GM23338 (cell line): ENCODE measurements at regions not wholly inside any gene's neighbourhood (a gene's known extent, or its start where the extent isn't known, plus 50 kb on each side); places are given as distances from the start of the nearest gene placed in this dataset.

Experiments
- ATAC-seq: fragments of 200-7000 bp; cut with Tn5 transposase; 3 replicates; pipeline ENCODE4 v1.9.1; 2020
- DNase-seq: peaks from one replicate; pipeline ENCODE4 v3.0.0-alpha.2; 2015; ENCODE audit warnings: low spot score
- H2AFZ ChIP-seq: fragments of 200-600 bp; sonication (generic); 2 replicates; pipeline ENCODE4 v1.8.0; 2016; ENCODE audit warnings: antibody characterized with exemption, mild to moderate bottlenecking, moderate library complexity
- H3F3A ChIP-seq: fragments of 200-600 bp; sonication (generic); replicated peaks from 2 replicates; pipeline ENCODE4 v1.8.0; 2017; ENCODE audit warnings: antibody characterized with exemption, mixed run types, low read depth
- H3K27ac ChIP-seq: fragments of 200-600 bp; sonication (generic); 2 replicates; pipeline ENCODE4 v1.6.1; 2016; ENCODE audit warnings: low read depth
- H3K27me3 ChIP-seq: fragments of 200-600 bp; sonication (generic); 2 replicates; pipeline ENCODE4 v1.8.0; 2016; ENCODE audit warnings: mild to moderate bottlenecking, mixed run types, moderate library complexity; ENCODE audit not compliant: insufficient read depth
- H3K36me3 ChIP-seq: fragments of 200-600 bp; sonication (generic); 2 replicates; pipeline ENCODE4 v1.8.0; 2016; ENCODE audit warnings: mild to moderate bottlenecking; ENCODE audit not compliant: insufficient read depth
- H3K4me1 ChIP-seq: fragments of 200-600 bp; sonication (generic); 2 replicates; pipeline ENCODE4 v1.8.0; 2016; ENCODE audit warnings: mild to moderate bottlenecking, moderate library complexity; ENCODE audit not compliant: insufficient read depth
- H3K4me2 ChIP-seq: fragments of 200-600 bp; sonication (generic); 2 replicates; pipeline ENCODE4 v1.7.1; 2017; ENCODE audit warnings: mixed run types
- H3K4me3 ChIP-seq: fragments of 200-600 bp; sonication (generic); 2 replicates; pipeline ENCODE4 v1.6.1; 2016; ENCODE audit warnings: mixed run types
- H3K79me2 ChIP-seq: fragments of 200-600 bp; sonication (generic); replicated peaks from 2 replicates; pipeline ENCODE4 v1.8.0; 2017; ENCODE audit warnings: mild to moderate bottlenecking; ENCODE audit not compliant: insufficient read depth
- H3K9me2 ChIP-seq: fragments of 200-600 bp; sonication (generic); 2 replicates; pipeline ENCODE4 v1.8.0; 2017; ENCODE audit not compliant: insufficient read depth
- H4K20me1 ChIP-seq: fragments of 200-600 bp; sonication (generic); replicated peaks from 2 replicates; pipeline ENCODE4 v1.8.0; 2017; ENCODE audit warnings: mild to moderate bottlenecking; ENCODE audit not compliant: insufficient read depth
- H3K27ac Mint-ChIP-seq: 2 replicates; pipeline ENCODE4 v1.8.0; 2020; ENCODE audit warnings: inconsistent platforms, mild to moderate bottlenecking, moderate library complexity, mixed read lengths
- H3K27me3 Mint-ChIP-seq: 3 replicates; pipeline ENCODE4 v1.8.0; 2022; ENCODE audit warnings: low read depth, mild to moderate bottlenecking, moderate library complexity, mixed read lengths, inconsistent platforms; ENCODE audit not compliant: insufficient read depth, poor library complexity
- H3K36me3 Mint-ChIP-seq: 3 replicates; pipeline ENCODE4 v1.8.0; 2021; ENCODE audit warnings: low read depth, mild to moderate bottlenecking, inconsistent platforms, moderate library complexity, mixed read lengths
- H3K4me1 Mint-ChIP-seq: 3 replicates; pipeline ENCODE4 v1.8.0; 2020; ENCODE audit warnings: mild to moderate bottlenecking, inconsistent platforms, mixed read lengths
- H3K4me3 Mint-ChIP-seq: 3 replicates; pipeline ENCODE4 v1.8.0; 2021; ENCODE audit warnings: moderate library complexity, mild to moderate bottlenecking, inconsistent platforms, mixed read lengths
- H3K9me3 Mint-ChIP-seq: 3 replicates; pipeline ENCODE4 v1.8.0; 2020; ENCODE audit warnings: moderate library complexity, mild to moderate bottlenecking, inconsistent platforms, mixed read lengths
- CREB1 ChIP-seq: fragments of 250-450 bp; sonication (Bioruptor Pico); IDR thresholded peaks from 2 replicates; pipeline ENCODE4 v1.5.0; 2020; ENCODE audit warnings: low read depth, mild to moderate bottlenecking, moderate library complexity
- EZH2phosphoT487 ChIP-seq: fragments of 200-600 bp; sonication (generic); IDR thresholded peaks from one replicate; pipeline ENCODE4 v1.8.1; 2018; ENCODE audit warnings: antibody characterized with exemption; ENCODE audit not compliant: unreplicated experiment
- JUNB ChIP-seq: IDR thresholded peaks from one replicate; pipeline ENCODE4 v1.6.1; 2016; ENCODE audit warnings: antibody characterized with exemption; ENCODE audit not compliant: unreplicated experiment
- STAT1 ChIP-seq: IDR thresholded peaks from one replicate; pipeline ENCODE4 v1.6.1; 2016; ENCODE audit warnings: antibody characterized with exemption; ENCODE audit not compliant: unreplicated experiment
- ZNF114 ChIP-seq: fragments of 250-450 bp; sonication (Bioruptor Pico); IDR thresholded peaks from 2 replicates; pipeline ENCODE4 v1.5.0; 2020; ENCODE audit warnings: mild to moderate bottlenecking, moderate library complexity
- TF ChIP-seq, protein P1 (sequence below), 2 experiments: fragments of 200-600 bp in 1 of 2; sonication (generic) in 1 of 2; conservative IDR thresholded peaks; 2 replicates each; pipeline versions ENCODE4 v1.5.1 to v1.6.1; 2016 to 2017; ENCODE audit warnings: antibody characterized with exemption in 2 of 2, low read depth in 2 of 2, mild to moderate bottlenecking in 2 of 2, moderate library complexity in 1 of 2
- TF ChIP-seq, protein P2 (sequence below): fragments of 250-450 bp; sonication (Bioruptor Pico); IDR thresholded peaks from 2 replicates; pipeline ENCODE4 v1.5.0; 2020; ENCODE audit warnings: mild to moderate bottlenecking, moderate library complexity

DNA sequence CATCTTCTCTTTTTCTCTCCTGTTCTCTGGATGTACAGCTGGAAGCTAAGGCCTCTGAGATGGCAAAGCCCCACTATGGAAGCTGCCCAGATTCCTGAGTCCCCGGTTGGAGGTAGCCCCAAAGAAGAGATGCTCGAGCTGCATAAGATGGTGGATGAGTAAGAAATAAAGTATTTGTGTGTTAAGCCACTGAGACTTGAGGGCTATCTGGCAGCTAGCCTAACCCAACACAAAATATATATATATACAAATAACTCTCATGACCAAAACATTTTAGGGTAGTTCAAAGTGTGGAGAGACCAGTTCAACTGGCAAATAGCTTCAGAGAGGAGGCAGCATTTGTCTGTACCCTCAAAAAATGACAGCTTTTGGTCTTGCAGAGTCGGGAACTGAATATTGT lies 72.4 kb upstream of the PDE1C start:
- no peak overlapping the region for H3K4me3 Mint-ChIP-seq
- no peaks in the 10 kb centered on the region for H3K27me3 ChIP-seq
- H3K4me2 ChIP-seq: no peak overlapping the region
- no peak overlapping the region for H3K4me3 ChIP-seq
- no peaks in the 10 kb centered on the region for H3K79me2 ChIP-seq
- no peaks in the 10 kb centered on the region for H3K4me1 Mint-ChIP-seq
- peaks cover 2% of the 10 kb centered on the region for H3K27me3 Mint-ChIP-seq
- DNase-seq (no peak), ATAC-seq (no peak)
- no peak overlapping the region for H3K27ac Mint-ChIP-seq
- no peaks in the 10 kb centered on the region for H3K9me2 ChIP-seq
- H3K9me3 Mint-ChIP-seq: no peaks in the 10 kb centered on the region
- H4K20me1 ChIP-seq: no peaks in the 10 kb centered on the region
- H3K36me3 ChIP-seq: no peaks in the 10 kb centered on the region; the same call in 1 of the 2 replicates
- H3K4me1 ChIP-seq: no peaks in the 10 kb centered on the region
- H3K36me3 Mint-ChIP-seq: no peaks in the 10 kb centered on the region
- TF ChIP-seq CREB1 (CRISPR knock-in tag): no peak
- no peaks in the 10 kb centered on the region for H3F3A ChIP-seq
- no peak overlapping the region for H3K27ac ChIP-seq
- no peak overlapping the region for H2AFZ ChIP-seq

DNA sequence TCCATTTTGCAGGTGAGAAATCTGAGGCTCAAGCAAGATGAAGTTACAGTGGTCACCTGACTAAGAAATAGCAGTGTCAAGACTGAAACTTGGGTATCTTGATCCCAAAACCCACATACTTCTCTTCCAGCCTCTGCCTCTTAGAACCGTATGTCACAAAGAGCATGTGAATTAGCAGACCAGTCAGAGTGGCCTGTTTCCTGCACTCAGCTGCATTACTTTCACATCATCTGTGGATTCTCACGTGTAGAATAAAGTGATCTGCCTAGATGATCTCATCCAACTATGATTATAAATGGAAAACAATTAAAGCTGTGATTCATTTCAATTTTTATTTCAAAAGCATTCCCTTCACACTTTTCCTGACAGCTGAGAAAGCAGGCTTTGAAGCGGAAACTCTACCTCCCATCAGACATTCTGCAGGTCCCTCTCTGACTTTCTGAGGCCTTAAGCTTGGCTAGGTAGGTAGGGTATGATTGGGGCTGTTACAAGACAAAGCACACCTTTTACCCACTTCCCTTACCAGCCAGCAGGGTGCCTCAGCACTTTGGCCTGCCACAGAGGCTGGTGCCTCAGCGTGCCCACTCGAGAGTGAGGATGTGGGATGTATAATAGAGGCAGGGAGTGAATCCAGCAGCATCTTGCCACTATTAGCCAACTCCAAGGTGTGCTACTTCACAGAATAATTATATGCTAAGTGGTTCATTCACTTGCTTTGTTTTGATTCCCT lies 70.2 kb upstream of the PDE1C start:
- peak; percentile 63 for ATAC-seq
- Histone ChIP-seq H2AFZ (no peak overlapping the region), H3K79me2 (no peaks in the 10 kb centered on the region), H3K4me2 (no peak overlapping the region), H3K4me1 (no peaks in the 10 kb centered on the region), H3K36me3 (no peaks in the 10 kb centered on the region), H3F3A (no peaks in the 10 kb centered on the region), H3K4me3 (no peak overlapping the region), H4K20me1 (no peaks in the 10 kb centered on the region), H3K27me3 (no peaks in the 10 kb centered on the region), H3K27ac (no peak overlapping the region), H3K9me2 (no peaks in the 10 kb centered on the region)
- Mint-ChIP-seq H3K9me3 (no peaks in the 10 kb centered on the region), H3K27ac (no peak overlapping the region), H3K4me3 (no peak overlapping the region), H3K36me3 (no peaks in the 10 kb centered on the region), H3K27me3 (peaks cover 2% of the 10 kb centered on the region), H3K4me1 (no peaks in the 10 kb centered on the region)
- DNase-seq: no peak
- TF ChIP-seq, protein P1, sequence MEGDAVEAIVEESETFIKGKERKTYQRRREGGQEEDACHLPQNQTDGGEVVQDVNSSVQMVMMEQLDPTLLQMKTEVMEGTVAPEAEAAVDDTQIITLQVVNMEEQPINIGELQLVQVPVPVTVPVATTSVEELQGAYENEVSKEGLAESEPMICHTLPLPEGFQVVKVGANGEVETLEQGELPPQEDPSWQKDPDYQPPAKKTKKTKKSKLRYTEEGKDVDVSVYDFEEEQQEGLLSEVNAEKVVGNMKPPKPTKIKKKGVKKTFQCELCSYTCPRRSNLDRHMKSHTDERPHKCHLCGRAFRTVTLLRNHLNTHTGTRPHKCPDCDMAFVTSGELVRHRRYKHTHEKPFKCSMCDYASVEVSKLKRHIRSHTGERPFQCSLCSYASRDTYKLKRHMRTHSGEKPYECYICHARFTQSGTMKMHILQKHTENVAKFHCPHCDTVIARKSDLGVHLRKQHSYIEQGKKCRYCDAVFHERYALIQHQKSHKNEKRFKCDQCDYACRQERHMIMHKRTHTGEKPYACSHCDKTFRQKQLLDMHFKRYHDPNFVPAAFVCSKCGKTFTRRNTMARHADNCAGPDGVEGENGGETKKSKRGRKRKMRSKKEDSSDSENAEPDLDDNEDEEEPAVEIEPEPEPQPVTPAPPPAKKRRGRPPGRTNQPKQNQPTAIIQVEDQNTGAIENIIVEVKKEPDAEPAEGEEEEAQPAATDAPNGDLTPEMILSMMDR (conservative IDR thresholded peaks at IDR 0.05; ENCODE audit: low read depth in 2 of 2): peak in 1 of 2 experiments; percentile 31; a peak in 3 of 4 replicates
- no peak for TF ChIP-seq JUNB

DNA sequence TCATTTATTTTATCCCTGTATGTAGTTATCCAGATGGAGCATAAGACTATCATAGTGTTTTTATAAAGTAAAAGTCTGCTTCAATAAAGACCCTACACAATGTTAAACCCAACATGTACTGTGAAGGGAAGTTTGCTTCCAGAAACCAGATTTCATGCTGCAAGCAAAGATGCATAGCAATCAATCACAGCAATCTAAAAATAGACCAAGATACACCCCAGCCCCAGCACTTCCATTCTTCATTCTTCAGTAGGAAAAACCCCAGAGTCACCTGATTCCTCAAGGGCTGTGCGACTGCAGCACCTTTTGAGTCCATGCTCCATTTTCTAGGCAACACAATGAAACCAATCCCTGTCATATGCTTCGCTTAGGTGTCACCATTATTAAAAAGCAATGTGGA lies 66.9 kb upstream of the PDE1C start:
- H2AFZ ChIP-seq: no peak overlapping the region
- H3K9me2 ChIP-seq: no peaks in the 10 kb centered on the region
- H4K20me1 ChIP-seq: no peaks in the 10 kb centered on the region
- H3K4me3 Mint-ChIP-seq: no peak overlapping the region
- no peak for ATAC-seq
- H3F3A ChIP-seq: no peaks in the 10 kb centered on the region
- no peak for DNase-seq
- no peaks in the 10 kb centered on the region for H3K36me3 Mint-ChIP-seq
- H3K27me3 Mint-ChIP-seq: peaks cover 8% of the 10 kb centered on the region
- no peaks in the 10 kb centered on the region for H3K27me3 ChIP-seq
- no peak overlapping the region for H3K27ac Mint-ChIP-seq
- H3K4me2 ChIP-seq: no peak overlapping the region
- no peak overlapping the region for H3K27ac ChIP-seq
- H3K4me1 Mint-ChIP-seq: no peaks in the 10 kb centered on the region
- H3K4me1 ChIP-seq: no peaks in the 10 kb centered on the region
- no peak overlapping the region for H3K4me3 ChIP-seq
- H3K36me3 ChIP-seq: no peaks in the 10 kb centered on the region
- H3K9me3 Mint-ChIP-seq: peaks cover 17% of the 10 kb centered on the region
- H3K79me2 ChIP-seq: no peaks in the 10 kb centered on the region
- TF ChIP-seq ZNF114 (CRISPR knock-in tag): no peak
- TF ChIP-seq STAT1: no peak
- TF ChIP-seq, protein P2, sequence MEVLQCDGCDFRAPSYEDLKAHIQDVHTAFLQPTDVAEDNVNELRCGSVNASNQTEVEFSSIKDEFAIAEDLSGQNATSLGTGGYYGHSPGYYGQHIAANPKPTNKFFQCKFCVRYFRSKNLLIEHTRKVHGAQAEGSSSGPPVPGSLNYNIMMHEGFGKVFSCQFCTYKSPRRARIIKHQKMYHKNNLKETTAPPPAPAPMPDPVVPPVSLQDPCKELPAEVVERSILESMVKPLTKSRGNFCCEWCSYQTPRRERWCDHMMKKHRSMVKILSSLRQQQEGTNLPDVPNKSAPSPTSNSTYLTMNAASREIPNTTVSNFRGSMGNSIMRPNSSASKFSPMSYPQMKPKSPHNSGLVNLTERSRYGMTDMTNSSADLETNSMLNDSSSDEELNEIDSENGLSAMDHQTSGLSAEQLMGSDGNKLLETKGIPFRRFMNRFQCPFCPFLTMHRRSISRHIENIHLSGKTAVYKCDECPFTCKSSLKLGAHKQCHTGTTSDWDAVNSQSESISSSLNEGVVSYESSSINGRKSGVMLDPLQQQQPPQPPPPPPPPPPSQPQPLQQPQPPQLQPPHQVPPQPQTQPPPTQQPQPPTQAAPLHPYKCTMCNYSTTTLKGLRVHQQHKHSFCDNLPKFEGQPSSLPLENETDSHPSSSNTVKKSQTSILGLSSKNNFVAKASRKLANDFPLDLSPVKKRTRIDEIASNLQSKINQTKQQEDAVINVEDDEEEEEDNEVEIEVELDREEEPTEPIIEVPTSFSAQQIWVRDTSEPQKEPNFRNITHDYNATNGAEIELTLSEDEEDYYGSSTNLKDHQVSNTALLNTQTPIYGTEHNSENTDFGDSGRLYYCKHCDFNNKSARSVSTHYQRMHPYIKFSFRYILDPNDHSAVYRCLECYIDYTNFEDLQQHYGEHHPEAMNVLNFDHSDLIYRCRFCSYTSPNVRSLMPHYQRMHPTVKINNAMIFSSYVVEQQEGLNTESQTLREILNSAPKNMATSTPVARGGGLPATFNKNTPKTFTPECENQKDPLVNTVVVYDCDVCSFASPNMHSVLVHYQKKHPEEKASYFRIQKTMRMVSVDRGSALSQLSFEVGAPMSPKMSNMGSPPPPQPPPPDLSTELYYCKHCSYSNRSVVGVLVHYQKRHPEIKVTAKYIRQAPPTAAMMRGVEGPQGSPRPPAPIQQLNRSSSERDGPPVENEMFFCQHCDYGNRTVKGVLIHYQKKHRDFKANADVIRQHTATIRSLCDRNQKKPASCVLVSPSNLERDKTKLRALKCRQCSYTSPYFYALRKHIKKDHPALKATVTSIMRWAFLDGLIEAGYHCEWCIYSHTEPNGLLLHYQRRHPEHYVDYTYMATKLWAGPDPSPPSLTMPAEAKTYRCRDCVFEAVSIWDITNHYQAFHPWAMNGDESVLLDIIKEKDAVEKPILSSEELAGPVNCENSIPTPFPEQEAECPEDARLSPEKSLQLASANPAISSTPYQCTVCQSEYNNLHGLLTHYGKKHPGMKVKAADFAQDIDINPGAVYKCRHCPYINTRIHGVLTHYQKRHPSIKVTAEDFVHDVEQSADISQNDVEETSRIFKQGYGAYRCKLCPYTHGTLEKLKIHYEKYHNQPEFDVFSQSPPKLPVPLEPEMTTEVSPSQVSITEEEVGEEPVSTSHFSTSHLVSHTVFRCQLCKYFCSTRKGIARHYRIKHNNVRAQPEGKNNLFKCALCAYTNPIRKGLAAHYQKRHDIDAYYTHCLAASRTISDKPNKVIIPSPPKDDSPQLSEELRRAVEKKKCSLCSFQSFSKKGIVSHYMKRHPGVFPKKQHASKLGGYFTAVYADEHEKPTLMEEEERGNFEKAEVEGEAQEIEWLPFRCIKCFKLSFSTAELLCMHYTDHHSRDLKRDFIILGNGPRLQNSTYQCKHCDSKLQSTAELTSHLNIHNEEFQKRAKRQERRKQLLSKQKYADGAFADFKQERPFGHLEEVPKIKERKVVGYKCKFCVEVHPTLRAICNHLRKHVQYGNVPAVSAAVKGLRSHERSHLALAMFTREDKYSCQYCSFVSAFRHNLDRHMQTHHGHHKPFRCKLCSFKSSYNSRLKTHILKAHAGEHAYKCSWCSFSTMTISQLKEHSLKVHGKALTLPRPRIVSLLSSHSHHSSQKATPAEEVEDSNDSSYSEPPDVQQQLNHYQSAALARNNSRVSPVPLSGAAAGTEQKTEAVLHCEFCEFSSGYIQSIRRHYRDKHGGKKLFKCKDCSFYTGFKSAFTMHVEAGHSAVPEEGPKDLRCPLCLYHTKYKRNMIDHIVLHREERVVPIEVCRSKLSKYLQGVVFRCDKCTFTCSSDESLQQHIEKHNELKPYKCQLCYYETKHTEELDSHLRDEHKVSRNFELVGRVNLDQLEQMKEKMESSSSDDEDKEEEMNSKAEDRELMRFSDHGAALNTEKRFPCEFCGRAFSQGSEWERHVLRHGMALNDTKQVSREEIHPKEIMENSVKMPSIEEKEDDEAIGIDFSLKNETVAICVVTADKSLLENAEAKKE: no peak
- TF ChIP-seq EZH2phosphoT487: no peak
